ENCODE measurements at regions not wholly inside any gene's neighbourhood (a gene's known extent, or its start where the extent isn't known, plus 50 kb on each side); places are given as distances from the start of the nearest gene placed in this dataset.

DNA sequence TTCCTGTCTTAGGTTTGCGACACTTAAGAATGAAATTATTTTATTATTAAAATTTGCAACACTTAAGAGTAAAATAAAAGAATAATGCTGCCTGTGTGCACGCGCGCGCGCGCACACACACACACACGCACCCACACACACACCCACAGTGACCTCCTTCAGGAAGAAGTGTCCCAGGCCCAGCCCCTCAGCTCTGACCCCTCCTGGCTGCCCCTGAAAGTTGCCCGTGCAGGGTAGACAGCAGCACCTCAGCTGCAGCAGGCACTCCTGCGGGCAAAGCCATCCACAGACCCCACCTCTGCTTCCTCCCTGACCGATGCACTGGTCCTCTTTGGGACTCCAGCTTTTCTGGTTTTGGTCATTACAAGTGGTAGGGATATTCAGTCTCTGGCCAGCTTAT is 478.2 kb downstream of the NTRK3 start:
- no peaks in the 10 kb centered on the region for H3K36me3 ChIP-seq
- H3K27me3 ChIP-seq = no peaks in the 10 kb centered on the region
- no peak overlapping the region for H3K4me3 ChIP-seq
- no peak overlapping the region for H3K27ac ChIP-seq
- H3K9me3 ChIP-seq = no peaks in the 10 kb centered on the region
- in situ Hi-C loops (cut with MboI; ENCODE audit: low sequenced_read_pairs in 4 of 4) (no loop called here), intact Hi-C loops (cut with DNase I; ENCODE audit: low total_unique reads) (no loop called here)
- no peak for ATAC-seq
- DNase-seq = no peak
- TF ChIP-seq, protein P1, sequence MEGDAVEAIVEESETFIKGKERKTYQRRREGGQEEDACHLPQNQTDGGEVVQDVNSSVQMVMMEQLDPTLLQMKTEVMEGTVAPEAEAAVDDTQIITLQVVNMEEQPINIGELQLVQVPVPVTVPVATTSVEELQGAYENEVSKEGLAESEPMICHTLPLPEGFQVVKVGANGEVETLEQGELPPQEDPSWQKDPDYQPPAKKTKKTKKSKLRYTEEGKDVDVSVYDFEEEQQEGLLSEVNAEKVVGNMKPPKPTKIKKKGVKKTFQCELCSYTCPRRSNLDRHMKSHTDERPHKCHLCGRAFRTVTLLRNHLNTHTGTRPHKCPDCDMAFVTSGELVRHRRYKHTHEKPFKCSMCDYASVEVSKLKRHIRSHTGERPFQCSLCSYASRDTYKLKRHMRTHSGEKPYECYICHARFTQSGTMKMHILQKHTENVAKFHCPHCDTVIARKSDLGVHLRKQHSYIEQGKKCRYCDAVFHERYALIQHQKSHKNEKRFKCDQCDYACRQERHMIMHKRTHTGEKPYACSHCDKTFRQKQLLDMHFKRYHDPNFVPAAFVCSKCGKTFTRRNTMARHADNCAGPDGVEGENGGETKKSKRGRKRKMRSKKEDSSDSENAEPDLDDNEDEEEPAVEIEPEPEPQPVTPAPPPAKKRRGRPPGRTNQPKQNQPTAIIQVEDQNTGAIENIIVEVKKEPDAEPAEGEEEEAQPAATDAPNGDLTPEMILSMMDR (IDR thresholded peaks at IDR 0.05 in 4 of 5, conservative IDR thresholded peaks at IDR 0.05 in 1 of 5) = no peak
- TF ChIP-seq POLR2A (IDR thresholded peaks at IDR 0.05) = no peak
- no peaks in the 10 kb centered on the region for H3K4me1 ChIP-seq

DNA sequence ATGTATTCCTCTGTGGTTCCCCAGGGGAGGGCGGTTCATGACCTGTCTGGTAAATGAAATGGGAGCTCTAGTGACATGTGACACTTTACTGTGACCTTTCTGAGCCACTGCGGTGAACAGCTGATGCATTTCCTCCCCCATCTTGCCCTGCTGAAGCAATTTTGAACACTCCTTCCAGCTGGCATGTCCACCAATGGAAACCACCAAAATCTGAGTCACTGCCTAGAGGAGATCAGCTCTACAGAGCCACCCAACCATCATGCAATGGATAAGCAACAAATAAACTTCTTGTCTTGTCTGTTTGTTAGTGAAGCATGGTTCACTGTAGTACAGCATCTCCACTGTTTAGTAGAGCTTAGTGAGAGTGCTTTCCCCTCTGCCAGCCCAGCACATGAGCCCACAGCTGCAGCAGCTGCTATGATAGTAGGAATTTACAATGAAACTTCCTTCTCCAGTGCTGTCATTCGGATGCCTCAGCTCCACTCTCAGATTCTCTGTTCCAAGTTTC is 479.4 kb downstream of the NTRK3 start:
- Histone ChIP-seq H3K4me3 (no peak overlapping the region), H3K36me3 (no peaks in the 10 kb centered on the region), H3K9me3 (no peaks in the 10 kb centered on the region), H3K4me1 (no peaks in the 10 kb centered on the region), H3K27ac (no peak overlapping the region), H3K27me3 (no peaks in the 10 kb centered on the region)
- DNase-seq = peak; percentile 20 to 64
- TF ChIP-seq POLR2A (IDR thresholded peaks at IDR 0.05) = no peak
- TF ChIP-seq, protein P1 (IDR thresholded peaks at IDR 0.05 in 4 of 5, conservative IDR thresholded peaks at IDR 0.05 in 1 of 5) = no peak
- peak; percentile 70 to 95 for ATAC-seq
- in situ Hi-C loops (cut with MboI; ENCODE audit: low sequenced_read_pairs in 4 of 4) = no loop called here
- intact Hi-C loops (cut with DNase I; ENCODE audit: low total_unique reads) = no loop called here

DNA sequence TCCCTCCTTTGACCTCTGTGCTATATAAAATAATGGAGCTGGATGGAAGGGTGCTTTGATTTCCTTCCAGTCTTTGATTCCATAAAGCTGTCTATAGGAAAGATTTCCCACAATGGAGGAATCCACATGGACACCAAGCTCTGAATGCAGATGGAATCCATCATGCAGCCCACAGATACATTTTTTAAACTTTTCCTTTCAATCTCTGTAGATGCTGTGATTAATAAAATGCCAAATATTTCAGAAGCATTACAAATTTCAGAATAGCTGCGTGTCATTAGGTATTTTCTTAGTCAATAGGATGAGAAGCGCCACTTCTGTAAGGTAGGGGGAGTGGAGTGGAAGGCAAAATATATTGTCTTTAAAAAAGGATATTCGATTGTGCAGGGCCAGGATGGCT is 489.0 kb downstream of the NTRK3 start:
- in situ Hi-C loops (cut with MboI; ENCODE audit: low sequenced_read_pairs in 4 of 4) (no loop called here), intact Hi-C loops (cut with DNase I; ENCODE audit: low total_unique reads) (no loop called here)
- TF ChIP-seq, protein P1 (IDR thresholded peaks at IDR 0.05 in 4 of 5, conservative IDR thresholded peaks at IDR 0.05 in 1 of 5) = no peak
- TF ChIP-seq POLR2A (IDR thresholded peaks at IDR 0.05) = no peak
- no peak overlapping the region for H3K27ac ChIP-seq
- DNase-seq (no peak), ATAC-seq (no peak)
- no peak overlapping the region for H3K4me3 ChIP-seq
- H3K27me3 ChIP-seq = no peaks in the 10 kb centered on the region
- no peaks in the 10 kb centered on the region for H3K9me3 ChIP-seq
- H3K4me1 ChIP-seq = no peaks in the 10 kb centered on the region
- no peaks in the 10 kb centered on the region for H3K36me3 ChIP-seq

DNA sequence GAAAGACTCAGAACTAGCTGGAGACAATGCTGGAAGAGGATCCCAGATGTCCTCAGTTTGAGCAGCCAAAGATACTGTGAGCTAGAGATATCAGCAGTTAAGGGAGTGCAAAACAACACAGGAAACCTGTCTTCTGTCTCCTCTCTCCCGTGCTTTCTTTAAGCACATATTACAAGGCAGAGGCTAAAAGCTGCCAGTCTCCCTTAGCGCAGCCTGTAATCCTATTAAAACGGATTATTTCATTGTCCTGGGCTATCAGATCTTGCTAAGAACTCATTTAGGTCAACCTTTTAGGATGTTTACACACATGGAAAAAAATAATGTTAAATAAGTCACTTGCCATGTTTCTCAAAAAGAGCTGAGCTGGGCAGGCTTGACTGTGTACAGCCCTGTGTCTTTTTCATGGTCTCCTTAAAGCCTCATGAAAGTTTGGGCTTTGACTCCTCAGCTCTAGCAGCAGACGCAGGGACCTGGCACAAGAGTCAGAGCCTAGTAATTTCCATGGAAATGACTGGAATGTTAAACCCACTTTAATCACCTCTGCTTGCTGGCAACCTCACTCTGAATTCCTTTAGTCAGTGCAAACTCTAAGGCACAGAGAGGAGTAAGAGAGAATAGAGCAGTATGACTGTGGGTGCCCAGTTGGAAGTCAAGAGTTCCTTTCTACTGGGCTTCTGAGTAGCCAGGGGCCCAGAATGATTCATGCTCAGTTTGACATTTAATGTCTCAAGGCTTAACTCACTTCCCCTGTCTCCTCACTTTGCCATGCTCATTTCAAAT is 491.9 kb downstream of the NTRK3 start:
- Histone ChIP-seq H3K27ac (no peak overlapping the region), H3K9me3 (no peaks in the 10 kb centered on the region), H3K36me3 (no peaks in the 10 kb centered on the region), H3K4me1 (no peaks in the 10 kb centered on the region), H3K4me3 (no peak overlapping the region), H3K27me3 (no peaks in the 10 kb centered on the region)
- ATAC-seq (no peak), DNase-seq (no peak)
- in situ Hi-C loops (cut with MboI; ENCODE audit: low sequenced_read_pairs in 4 of 4) = no loop called here
- TF ChIP-seq, protein P1 (IDR thresholded peaks at IDR 0.05 in 4 of 5, conservative IDR thresholded peaks at IDR 0.05 in 1 of 5) = no peak
- TF ChIP-seq POLR2A (IDR thresholded peaks at IDR 0.05) = no peak
- intact Hi-C loops (cut with DNase I; ENCODE audit: low total_unique reads) = no loop called here
